ENCODE measurements at regions not wholly inside any gene's neighbourhood (a gene's known extent, or its start where the extent isn't known, plus 50 kb on each side); places are given as distances from the start of the nearest gene placed in this dataset.

GRCh38 chr5:114053372-114053771, 308.5 kb upstream of the KCNN2 start:
- no peak for TF ChIP-seq CTCF (IDR thresholded peaks at IDR 0.05)
- no peak for TF ChIP-seq EP300 (IDR thresholded peaks at IDR 0.05)
- no peak for TF ChIP-seq POLR2A (IDR thresholded peaks at IDR 0.05)

All from ovary (tissue), 3 donors.